Activated CD4-positive, alpha-beta T cell treated with anti-CD3 and anti-CD28 coated beads for 36 hours (primary cell): ENCODE measurements at regions not wholly inside any gene's neighbourhood (a gene's known extent, or its start where the extent isn't known, plus 50 kb on each side); places are given as distances from the start of the nearest gene placed in this dataset.
A peak's percentile ranks its signal among the peaks of the same experiment; 100 is the strongest.

Source experiments
- ATAC-seq: fragments of 200-7000 bp; cut with Tn5 transposase; one replicate; pipeline ENCODE4 v1.10.0; 2021; ENCODE audit warnings: mild to moderate bottlenecking, moderate library complexity
- CTCF ChIA-PET: fragments of 350-600 bp; sonication (Branson Sonifier 250); formaldehyde crosslinking; loops from one replicate; lab custom pipeline; 2021; ENCODE audit warnings: antibody characterized with exemption; lab: Charles Lee
- POLR2A ChIA-PET: fragments of 350-600 bp; sonication (Branson Sonifier 250); formaldehyde crosslinking; loops from one replicate; lab custom pipeline; 2021; ENCODE audit warnings: antibody characterized with exemption, inconsistent platforms; lab: Charles Lee
- DNase-seq: peaks from one replicate; pipeline ENCODE4 v3.0.0-alpha.2; 2020
- H3K27ac Mint-ChIP-seq: one replicate; pipeline ENCODE4 v1.8.0; 2021; ENCODE audit warnings: mixed read lengths
- H3K27me3 Mint-ChIP-seq: one replicate; pipeline ENCODE4 v1.8.0; 2021; ENCODE audit warnings: mixed read lengths
- H3K36me3 Mint-ChIP-seq: one replicate; pipeline ENCODE4 v1.8.0; 2021; ENCODE audit warnings: low read depth, mixed read lengths
- H3K4me1 Mint-ChIP-seq: one replicate; pipeline ENCODE4 v1.8.0; 2021; ENCODE audit warnings: mixed read lengths
- H3K4me3 Mint-ChIP-seq: one replicate; pipeline ENCODE4 v1.8.0; 2021; ENCODE audit warnings: mild to moderate bottlenecking, moderate library complexity, mixed read lengths
- H3K9me3 Mint-ChIP-seq: one replicate; pipeline ENCODE4 v1.8.0; 2021; ENCODE audit warnings: low read depth, mixed read lengths
- intact Hi-C, 2 experiments: fragments of 100-400 bp; cut with DNase I in 1 of 2; cut with micrococcal nuclease in 1 of 2; formaldehyde crosslinking; loops; one replicate each; pipeline versions ENCODE4 v1.14.2 to v1.15.1; 2022 to 2024; cut with DNase I, micrococcal nuclease

- intact Hi-C loops: loop anchor here (5.0 kb wide), 3 partner anchors 123 to 323 kb away; no protein-coding TSS in a partner anchor
- ATAC-seq (no peak), DNase-seq (no peak)
- H3K36me3 Mint-ChIP-seq: peaks cover 4% of the 10 kb centered on the region
- CTCF ChIA-PET: no interaction called here
- H3K4me1 Mint-ChIP-seq: peaks cover 13% of the 10 kb centered on the region
- peaks cover 7% of the 10 kb centered on the region for H3K27me3 Mint-ChIP-seq
- no peak overlapping the region for H3K4me3 Mint-ChIP-seq
- POLR2A ChIA-PET: no interaction called here
- H3K9me3 Mint-ChIP-seq: peaks cover 8% of the 10 kb centered on the region
- H3K27ac Mint-ChIP-seq: no peak overlapping the region
Measured at GRCh38 chr11:69425444-69425843, 56.0 kb upstream of the LINC01488 start.

GRCh38 chr11:69425895-69426544 lies 55.4 kb upstream of the LINC01488 start:
- CTCF ChIA-PET: no interaction called here
- DNase-seq (peak; percentile 67), ATAC-seq (peak; percentile 78)
- peaks cover 4% of the 10 kb centered on the region for H3K36me3 Mint-ChIP-seq
- H3K27me3 Mint-ChIP-seq: peaks cover 7% of the 10 kb centered on the region
- POLR2A ChIA-PET: no interaction called here
- H3K4me1 Mint-ChIP-seq: peaks cover 13% of the 10 kb centered on the region
- H3K4me3 Mint-ChIP-seq: no peak overlapping the region
- peaks cover 8% of the 10 kb centered on the region for H3K9me3 Mint-ChIP-seq
- no peak overlapping the region for H3K27ac Mint-ChIP-seq
- intact Hi-C loops: loop anchor here (1.0 to 5.0 kb wide), 4 partner anchors 17 to 324 kb away; no protein-coding TSS in a partner anchor

- Mint-ChIP-seq H3K9me3 (peaks cover 8% of the 10 kb centered on the region), H3K27me3 (peaks cover 9% of the 10 kb centered on the region), H3K27ac (no peak overlapping the region), H3K4me1 (peaks cover 13% of the 10 kb centered on the region), H3K4me3 (no peak overlapping the region), H3K36me3 (peaks cover 4% of the 10 kb centered on the region)
- ATAC-seq (no peak), DNase-seq (no peak)
- ChIA-PET POLR2A (no interaction called here), CTCF (no interaction called here)
- intact Hi-C loops: loop anchor here (5.0 kb wide), 3 partner anchors 125 to 325 kb away; no protein-coding TSS in a partner anchor
Measured at GRCh38 chr11:69427337-69427736, 54.1 kb upstream of the LINC01488 start.

- DNase-seq (no peak), ATAC-seq (no peak)
- Mint-ChIP-seq H3K27me3 (peaks cover 10% of the 10 kb centered on the region), H3K27ac (no peak overlapping the region), H3K36me3 (peaks cover 4% of the 10 kb centered on the region), H3K9me3 (peaks cover 8% of the 10 kb centered on the region), H3K4me1 (peaks cover 13% of the 10 kb centered on the region), H3K4me3 (no peak overlapping the region)
- ChIA-PET POLR2A (no interaction called here), CTCF (no interaction called here)
- intact Hi-C loops: loop anchor here (5.0 kb wide), 3 partner anchors 126 to 326 kb away; no protein-coding TSS in a partner anchor
Measured at GRCh38 chr11:69427906-69428880, 53.3 kb upstream of the LINC01488 start.

- no peak overlapping the region for H3K4me3 Mint-ChIP-seq
- no peak for ATAC-seq
- intact Hi-C loops: loop anchor here (5.0 kb wide), 3 partner anchors 128 to 328 kb away; no protein-coding TSS in a partner anchor
- H3K27ac Mint-ChIP-seq: no peak overlapping the region
- ChIA-PET POLR2A (no interaction called here), CTCF (no interaction called here)
- H3K9me3 Mint-ChIP-seq: no peaks in the 10 kb centered on the region
- peaks cover 8% of the 10 kb centered on the region for H3K27me3 Mint-ChIP-seq
- peaks cover 13% of the 10 kb centered on the region for H3K4me1 Mint-ChIP-seq
- DNase-seq: no peak
- no peaks in the 10 kb centered on the region for H3K36me3 Mint-ChIP-seq
Measured at GRCh38 chr11:69429716-69430491, 51.6 kb upstream of the LINC01488 start.

- ChIA-PET POLR2A (no interaction called here), CTCF (no interaction called here)
- no peak for ATAC-seq
- peaks cover 10% of the 10 kb centered on the region for H3K4me1 Mint-ChIP-seq
- H3K9me3 Mint-ChIP-seq: no peaks in the 10 kb centered on the region
- H3K27ac Mint-ChIP-seq: no peak overlapping the region
- H3K4me3 Mint-ChIP-seq: no peak overlapping the region
- H3K36me3 Mint-ChIP-seq: no peaks in the 10 kb centered on the region
- peaks cover 9% of the 10 kb centered on the region for H3K27me3 Mint-ChIP-seq
- intact Hi-C loops: no loop called here
- DNase-seq: no peak
Measured at GRCh38 chr11:69430566-69430965, 50.9 kb upstream of the LINC01488 start.

- Mint-ChIP-seq H3K4me3 (no peak overlapping the region), H3K9me3 (no peaks in the 10 kb centered on the region), H3K27ac (no peak overlapping the region), H3K27me3 (peaks cover 11% of the 10 kb centered on the region), H3K36me3 (no peaks in the 10 kb centered on the region), H3K4me1 (peaks cover 4% of the 10 kb centered on the region)
- ATAC-seq (no peak), DNase-seq (no peak)
- POLR2A ChIA-PET: no interaction called here
- intact Hi-C loops: no loop called here
- CTCF ChIA-PET: no interaction called here
Measured at GRCh38 chr11:69431136-69431535, 50.3 kb upstream of the LINC01488 start.
